ENCODE measurements at regions not wholly inside any gene's neighbourhood (a gene's known extent, or its start where the extent isn't known, plus 50 kb on each side); places are given as distances from the start of the nearest gene placed in this dataset.
A peak's percentile ranks its signal among the peaks of the same experiment; 100 is the strongest.
"Not testable (repeated sequence)": the region's sequence is repeated elsewhere in the genome, so short reads cannot be mapped to it uniquely, and the experiment has no call there.

DNA sequence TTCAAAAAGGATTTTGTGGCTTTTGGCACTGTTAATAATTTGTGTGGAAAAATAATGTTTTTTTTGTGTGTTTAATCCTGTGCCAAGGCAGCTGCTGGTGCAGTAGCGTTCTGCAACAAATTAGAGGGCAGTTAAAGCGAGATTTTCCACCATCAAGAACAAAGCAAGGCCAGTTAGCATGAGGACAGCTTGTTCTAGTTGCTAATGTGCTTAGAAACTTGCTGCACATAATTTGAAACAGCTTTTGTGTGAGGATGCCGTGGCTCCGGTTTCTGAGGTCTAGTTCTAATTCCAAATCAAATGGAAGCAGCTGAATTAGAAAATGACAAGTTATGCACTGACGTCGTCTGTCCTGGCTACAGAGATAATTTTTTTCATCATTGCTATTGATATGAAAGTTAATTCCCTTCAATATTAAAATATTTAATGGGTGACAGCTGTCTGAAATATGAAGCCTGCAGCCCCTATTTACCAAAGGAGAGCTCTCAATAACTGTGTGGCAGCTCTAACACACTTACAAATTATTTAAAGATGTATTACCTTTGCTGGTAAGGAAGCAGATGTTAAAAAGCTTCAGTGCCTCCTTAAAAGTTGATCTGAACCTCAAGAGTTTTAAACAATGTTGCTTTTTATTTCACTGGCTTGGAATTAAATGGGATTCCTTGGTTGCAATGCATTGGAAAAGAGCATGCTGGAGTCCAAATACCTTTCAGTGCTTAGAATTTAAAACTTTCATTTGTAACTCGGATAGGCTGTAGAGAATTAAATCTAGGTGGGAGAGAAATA lies 128.6 kb downstream of the SPATA31D1 start:
- no peak for DNase-seq

DNA sequence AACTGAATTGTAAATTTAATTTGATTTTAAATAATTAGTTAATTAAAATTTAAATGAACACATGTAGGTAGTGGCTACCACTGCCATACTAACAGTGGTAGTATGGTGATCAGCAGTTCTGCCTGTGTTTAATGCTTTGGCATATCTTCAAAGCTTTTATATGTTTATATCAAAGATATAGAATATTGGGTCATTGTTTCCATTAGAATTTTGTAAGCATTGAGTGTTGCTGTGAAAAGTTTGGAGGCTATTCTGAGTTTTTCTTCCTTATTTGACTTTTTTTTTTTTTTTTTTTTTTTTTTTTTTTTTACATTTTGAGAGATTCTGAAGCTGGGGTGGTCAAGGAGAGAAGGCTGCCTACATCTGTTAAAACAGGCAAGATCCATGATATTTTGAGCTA lies 134.2 kb downstream of the SPATA31D1 start:
- no peak for DNase-seq

DNA sequence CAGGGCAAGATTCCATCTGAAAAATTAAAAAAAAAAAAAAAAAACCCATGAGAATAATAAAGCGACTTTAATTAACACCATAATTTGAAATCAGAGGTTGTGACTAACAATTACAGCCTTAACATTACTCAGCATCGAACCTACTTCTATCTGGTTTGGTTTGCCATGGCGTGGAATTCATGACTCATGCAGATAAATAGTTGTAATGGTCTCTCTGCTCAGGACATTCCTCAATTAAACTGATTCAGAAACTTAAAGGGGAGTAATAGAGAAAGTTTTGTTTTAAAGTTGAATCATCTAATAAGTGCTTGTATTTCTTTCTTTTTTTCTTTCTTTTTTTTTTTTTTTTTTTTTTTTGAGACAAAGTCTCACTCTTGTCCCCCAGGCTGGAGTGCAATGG lies 135.5 kb downstream of the SPATA31D1 start:
- DNase-seq = no peak

DNA sequence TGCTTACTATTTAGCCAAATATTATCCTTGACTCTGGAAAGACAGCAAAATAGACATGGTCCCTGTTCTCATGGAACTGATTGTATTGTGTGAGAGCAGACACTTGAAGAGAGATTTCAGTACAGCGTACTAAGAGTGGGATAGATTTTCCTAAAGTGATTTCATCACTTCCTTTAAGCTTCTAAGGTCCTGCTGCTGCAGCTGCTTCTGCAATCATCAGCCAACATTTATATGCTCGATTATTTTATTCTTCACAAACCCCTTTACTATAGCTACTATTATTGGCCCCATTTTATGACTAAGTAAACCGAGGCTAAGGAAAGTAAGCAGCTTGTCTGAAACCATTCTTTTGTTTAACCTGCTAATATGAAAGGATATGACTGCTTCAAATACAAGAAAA lies 137.7 kb downstream of the SPATA31D1 start:
- no peak for DNase-seq

DNA sequence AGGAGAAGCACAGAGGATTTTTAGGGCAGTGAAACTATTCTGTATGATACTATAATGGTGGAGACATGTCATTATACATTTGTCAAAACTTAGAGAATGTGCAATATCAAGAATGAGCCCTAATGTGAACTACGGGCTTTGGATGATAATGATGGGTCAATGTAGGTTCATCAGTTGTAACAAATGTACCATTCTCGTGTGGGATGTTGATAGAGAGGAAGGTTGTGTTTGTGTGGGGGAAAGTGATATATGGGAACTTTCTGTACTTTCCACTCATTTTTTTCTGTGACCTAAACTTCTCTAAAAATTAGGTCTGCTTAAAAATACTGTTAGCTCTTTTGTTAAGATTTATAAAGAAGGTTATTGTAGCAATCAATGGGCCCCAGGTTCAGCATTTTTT lies 138.9 kb downstream of the SPATA31D1 start:
- DNase-seq = no peak

DNA sequence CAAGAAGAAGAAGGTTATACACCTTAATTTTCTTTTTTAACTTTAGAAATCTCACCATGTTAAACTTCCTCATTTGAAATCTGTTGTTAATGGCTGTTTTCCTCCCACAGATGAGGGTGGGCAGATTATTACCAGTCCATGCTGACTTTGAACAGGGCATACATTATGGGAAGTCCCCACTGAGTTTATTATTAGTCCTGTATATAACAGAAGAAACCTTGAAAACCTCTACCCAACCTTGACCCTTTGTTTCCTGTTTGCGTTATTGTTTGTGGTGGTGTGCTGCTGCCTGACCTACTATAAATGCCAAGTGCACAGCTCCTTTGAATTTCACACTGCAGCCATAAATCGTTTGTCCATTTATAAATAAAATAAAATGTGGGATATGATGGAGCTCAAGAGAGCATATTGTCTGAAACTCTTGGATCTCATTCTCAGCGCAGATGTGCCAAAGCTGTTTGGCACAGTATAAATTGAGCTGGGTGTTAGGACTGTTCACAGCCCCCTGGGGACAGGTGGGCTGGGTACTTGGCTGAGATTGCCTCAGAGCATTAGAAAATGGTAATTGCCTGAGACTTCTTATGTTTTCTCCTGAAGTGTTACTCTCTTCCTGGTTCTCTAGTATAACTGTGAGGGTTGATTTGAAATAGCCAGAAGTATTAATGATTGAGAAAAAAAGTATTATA lies 139.6 kb downstream of the SPATA31D1 start:
- DNase-seq = no peak

DNA sequence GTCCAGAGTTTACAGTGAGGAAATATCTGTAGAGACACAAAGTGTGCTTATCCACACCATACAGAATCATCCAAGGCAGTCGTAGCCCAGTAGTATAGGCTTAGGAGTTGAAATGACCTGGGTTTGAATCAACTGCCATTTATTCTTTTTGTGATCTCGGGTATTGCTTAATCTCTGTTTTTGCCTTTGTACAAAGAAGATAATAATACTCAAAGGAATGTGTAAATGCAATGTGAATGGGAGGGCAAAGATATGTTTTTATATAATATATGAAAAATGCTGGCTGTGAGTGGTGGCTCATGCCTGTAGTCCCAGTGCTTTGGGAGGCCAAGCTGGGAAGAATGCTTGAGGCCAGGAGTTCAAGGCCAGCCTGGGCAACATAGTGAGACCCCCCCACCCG lies 141.1 kb downstream of the SPATA31D1 start:
- no peak for DNase-seq

DNA sequence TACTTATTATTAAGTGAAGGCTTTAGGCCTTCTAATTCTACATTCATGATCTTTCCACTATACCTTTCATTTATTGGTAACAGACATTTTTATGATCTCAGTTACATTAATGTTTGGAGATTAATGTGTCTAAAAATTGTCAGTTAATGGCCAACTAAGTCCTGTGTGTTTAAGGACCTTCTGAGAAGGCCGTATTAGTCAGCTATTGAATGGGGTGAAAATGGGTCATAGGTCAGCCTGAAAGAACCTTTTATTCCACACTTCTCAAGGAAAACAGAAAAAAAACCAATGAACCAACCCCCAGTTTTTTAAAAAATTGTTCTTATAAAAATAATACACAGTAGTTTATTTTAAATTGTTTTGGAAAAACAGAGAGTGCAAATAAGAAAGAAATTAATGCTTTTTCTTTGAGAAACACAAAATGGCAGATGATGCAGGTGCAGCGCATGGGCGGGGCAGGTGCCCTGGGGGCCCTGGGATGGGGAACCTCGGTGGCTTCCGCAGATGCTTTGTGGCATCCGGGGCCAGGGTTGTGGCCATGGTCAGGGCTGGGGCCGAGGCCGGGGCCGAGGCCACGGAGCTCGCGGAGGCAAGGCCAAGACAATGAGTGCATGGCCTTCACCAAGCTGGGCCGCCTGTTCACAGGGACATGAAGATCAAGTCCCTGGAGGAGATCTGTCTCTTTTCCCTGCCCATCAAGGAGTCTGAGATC lies 141.9 kb downstream of the SPATA31D1 start:
- DNase-seq = no peak

DNA sequence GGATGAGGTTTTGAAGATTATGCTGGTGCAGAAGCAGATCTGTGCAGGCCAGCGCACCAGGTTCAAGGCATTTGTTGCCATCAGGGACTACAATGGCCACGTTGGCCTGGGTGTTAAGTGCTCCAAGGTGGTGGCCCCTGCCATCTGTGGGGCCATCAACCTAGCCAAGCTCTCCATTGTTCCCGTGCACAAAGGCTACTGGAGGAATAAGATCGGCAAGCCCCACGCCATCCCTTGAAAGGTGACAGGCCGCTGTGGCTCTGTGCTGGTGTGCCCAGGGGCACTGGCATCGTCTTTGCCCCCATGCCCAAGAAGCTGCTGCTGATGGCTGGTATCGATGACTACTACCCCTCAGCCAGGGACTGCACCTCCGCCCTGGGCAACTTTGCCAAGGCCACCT lies 142.5 kb downstream of the SPATA31D1 start:
- DNase-seq = no peak

DNA sequence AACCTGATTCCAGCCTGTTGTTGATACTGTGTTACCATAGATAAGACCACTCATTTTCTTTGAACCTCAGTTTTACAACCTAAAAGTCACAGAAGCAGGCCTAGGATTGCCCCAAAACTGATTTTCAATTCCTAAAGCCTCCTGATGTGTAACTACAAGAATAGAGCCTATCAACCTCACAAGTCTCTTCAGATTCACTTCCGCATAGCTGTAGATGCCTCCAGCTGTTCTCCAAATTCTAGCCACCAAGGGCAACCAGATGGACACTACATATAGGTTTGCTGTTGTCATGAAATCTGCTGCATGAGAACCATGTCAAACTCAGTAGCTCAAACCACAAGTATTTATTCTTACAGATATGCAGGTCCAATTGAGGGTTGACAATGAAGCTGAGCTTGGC lies 143.5 kb downstream of the SPATA31D1 start:
- DNase-seq = no peak

DNA sequence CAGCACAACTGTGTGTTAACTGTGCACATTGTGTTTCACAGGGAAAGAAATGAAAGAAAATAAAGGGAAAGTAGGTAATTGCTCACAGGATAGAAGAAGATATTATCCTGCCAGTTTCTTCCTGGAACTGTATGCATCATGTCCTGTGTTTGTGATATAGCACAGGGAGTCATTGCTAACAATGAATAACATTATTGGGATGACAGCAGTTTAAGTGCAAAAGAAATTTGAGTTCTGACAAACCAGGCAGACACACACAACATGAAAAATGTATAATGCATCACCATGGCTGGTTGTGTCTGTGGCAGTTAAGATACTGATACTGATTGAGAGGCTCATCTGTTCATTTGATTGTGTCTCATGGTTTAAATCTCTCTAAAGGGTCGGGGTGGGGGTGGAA lies 145.4 kb downstream of the SPATA31D1 start:
- no peak for DNase-seq

DNA sequence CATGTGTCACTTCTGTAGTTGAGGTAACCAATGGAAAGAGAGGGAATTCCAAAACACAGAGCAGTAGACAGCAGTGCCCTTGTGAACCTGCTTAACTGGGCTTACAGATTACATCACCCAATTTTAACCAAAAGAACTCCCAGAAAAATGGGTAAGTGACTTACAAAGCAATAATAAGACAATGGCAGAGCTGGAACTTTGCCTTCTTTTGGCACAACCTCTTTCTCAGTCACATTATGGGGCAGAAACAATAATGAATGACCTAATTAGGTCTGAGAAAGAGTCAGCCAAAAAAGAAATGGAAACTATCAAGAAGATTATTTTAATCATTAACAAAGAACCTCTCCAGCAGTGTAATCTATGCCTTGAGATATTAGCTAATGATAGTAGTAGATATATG lies 146.5 kb downstream of the SPATA31D1 start:
- DNase-seq = no peak

DNA sequence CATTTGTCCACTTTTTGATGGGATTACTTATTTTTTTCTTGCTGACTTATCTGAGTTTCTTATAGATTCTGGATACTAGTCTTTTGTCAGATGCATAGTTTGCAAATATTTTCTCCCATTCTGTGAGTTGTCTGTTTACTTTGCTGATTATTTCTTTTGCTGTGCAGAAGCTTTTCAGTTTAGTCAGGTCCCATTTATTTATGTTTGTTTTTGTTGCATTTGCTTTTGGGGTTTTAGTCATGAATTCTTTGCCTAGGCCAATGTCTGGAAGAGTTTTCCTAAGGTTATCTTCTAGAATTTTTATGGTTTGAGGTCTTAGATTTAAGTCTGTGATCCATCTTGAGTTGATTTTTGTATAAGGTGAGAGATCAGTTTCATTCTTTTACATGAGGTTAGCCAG lies 149.5 kb downstream of the SPATA31D1 start:
- not testable (repeated sequence) for DNase-seq

DNA sequence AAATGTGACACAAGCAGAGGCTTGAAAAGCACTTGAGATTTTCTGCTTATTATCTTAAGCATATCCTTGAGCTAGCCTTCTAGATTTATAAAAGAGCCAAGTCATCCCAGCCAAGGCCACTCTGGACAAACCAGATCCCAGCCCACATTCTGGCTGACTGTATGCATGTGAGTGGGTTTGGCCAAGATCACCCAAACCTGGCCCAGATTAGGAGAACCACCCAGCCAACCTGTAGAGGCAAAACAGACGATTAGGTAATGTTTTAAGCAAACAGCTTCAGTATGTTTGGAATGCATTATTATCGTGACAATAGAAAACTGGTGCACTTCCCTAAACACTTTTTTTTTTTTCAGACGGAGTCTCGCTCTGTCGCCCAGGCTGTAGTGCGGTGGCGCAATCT lies 151.9 kb downstream of the SPATA31D1 start:
- no peak for DNase-seq

DNA sequence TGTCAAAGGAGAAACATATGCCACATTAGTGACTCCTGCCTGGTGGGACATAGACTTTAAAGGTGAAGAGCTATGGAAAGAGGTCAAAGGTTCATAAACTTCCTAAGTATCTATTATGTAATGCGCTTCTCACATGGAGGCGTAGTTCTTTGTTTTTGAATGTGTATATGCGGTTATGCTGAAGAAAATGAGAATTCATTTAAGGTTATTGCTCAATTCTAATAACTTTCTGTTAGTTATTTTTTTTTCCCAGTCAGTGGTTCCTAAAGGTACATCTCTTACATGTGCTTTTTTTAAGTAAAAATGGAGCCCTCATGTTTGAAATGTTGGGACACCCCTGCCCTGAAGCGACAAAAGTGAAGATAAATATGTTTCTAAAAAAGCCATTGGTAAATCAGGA lies 156.2 kb downstream of the SPATA31D1 start:
- DNase-seq = no peak

DNA sequence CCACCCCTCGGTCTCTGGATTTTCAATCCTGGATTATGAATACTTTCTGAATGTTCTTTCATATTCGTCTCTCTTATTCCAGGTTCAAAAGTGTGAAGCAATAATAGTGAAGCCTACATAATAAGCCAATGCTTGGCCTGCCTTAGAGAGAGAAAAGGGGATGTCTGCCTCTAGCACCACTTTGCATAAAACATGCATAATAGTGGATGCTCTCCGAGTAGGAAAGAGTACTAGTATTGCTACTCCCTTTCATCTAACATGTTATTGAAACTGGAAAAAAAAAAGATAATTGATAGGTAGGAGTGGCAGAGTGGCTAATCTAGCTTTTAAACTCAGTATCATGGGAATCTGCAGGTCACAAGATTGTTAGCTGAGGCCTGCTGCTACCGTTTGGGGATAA lies 158.1 kb downstream of the SPATA31D1 start:
- no peak for DNase-seq

DNA sequence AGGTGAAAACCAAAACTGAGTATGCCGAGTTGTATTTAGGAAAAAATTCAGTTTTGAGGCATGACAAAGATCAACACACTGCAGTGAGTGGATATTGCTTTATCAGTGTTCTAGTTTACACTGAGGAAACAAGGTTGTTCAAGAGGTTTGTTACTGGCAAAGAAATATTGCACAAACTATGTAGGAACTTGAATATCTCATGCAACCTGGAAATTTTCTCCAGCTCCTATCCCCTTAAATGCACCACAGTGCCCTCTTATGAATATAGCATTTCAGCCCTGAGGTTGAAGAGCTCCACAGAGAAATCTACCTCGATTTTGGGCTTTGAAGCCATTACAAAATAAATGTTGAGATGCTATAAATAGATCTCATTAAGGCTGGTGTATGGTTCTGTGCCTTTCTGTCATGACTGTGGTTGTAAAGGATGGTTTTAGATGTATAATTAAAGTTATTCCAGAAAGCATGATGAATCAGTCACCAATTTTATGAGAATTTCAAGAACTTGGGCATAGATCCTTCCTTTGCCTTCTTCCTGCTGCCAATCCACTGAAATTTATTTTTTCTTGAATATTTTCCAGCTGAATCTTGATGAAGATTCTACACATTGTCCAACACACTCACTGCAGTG lies 159.3 kb downstream of the SPATA31D1 start:
- no peak for DNase-seq

DNA sequence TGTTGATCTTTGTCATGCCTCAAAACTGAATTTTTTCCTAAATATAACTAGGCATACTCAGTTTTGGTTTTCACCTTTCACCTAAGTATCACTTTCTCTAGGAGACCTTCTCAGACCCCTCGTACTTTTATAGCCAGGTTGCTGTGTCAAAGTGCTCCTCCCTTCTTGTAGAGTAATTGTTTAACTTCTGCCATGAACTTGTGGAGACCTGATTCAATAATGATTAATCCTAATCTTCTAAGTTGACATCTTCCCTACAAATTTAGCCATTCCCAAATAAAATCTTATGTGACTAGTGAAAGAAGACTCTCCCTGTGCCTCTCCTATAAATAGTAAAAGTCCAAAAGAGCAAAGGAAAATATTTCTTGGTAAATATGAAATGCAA lies 159.8 kb downstream of the SPATA31D1 start:
- no peak for DNase-seq

DNA sequence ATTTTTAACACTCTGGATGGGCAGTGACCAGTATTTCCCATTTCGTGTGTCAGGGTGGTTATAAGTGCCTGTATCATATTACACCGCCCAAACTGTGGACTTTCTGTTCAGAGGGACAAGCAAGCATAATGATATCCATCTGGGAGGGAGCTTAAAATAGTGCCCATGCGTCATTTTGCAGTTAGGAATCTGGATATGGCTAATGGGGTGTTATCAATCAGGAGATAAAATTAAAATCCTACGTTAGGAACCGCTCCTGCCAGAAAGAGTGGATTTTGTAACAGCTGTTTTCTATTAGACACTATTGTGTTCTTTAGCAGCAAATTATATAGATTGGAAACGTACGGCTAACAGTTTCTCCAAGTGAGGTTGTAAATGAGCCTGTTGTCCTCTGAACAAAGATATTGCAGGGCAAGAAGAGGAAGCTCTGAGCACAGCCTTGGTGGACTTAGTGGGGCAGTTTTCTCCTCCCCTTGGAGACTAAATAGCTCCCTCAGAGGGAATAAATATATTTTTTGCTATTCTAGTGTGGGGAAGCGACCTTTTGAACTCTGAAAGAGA lies 160.4 kb downstream of the SPATA31D1 start:
- peak; percentile 55 for DNase-seq

DNA sequence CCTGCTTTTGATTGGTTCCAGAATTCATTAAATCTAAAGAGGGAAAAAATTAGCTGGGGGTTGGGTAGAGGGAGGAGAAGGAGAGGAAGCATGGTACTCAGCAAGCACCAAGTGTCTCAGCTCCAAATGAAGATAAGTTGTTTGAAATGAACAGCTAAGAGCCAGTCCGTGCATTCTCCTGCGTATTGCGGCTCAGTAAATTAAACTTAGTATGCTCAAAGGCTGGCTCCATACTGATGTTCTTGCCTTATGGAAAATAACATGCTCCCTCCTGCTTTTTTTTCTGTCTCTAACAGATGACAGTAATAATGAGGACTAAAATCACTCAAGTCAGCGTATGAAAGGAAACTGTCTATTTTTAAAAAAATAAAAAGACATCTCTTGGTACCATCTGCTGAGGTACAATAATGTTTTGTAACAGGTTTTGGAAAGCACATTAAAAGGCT lies 161.0 kb downstream of the SPATA31D1 start:
- DNase-seq = no peak

DNA sequence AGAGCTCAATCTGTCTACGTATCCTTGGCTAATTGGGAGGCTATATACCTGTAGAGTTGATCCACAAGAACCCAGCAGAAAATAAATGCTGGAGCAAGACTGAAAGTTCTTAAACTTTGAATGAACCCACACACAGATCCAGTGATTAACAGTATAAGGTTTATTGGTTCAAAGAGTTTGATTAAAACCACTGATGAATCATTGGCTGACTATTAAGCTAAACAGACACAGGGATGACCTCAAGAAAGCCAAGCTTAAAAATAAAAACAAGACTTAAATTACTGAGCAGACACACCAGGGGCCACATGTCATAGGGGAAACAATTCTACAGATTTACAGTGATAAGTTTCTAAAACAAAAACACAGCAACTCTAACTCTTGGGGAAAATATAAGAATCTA lies 163.6 kb downstream of the SPATA31D1 start:
- no peak for DNase-seq

DNA sequence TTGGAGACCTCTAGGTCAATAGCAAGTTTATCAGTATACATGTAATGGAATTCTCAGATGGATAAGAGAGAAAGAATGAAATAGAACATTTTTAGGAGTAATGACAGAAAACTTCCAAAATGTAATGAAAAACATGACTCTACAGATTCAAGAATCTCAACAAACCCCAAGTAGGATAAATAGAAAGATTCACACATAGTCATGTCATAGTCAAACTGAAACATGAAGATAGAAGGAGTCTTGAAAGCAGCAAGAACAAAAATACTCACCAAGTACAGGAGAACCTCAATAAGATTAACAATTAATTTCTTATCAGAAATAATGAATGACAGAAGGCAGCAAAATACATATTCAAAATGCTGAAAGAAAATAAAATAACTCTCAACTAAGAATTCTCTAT lies 164.5 kb downstream of the SPATA31D1 start:
- no peak for DNase-seq

DNA sequence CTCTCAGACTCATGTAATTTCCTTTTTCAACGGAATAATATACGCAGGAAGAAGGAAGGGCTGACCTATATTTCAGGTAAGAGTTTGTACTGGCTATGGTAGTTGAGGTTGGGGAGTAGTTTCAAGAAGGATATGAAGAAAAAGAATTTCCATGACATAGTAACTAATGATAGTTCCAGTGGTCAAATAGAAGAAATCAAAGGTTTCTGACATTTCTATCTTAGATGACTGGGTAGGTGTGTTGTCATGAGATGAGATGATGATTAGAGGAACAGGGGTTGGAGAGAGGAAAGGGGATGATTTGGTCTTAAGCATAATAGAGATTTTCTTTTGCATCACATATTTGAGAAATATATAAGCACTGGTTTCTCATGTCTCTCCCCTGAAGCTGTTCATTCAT lies 166.0 kb downstream of the SPATA31D1 start:
- no peak for DNase-seq
